Left lung (tissue), 4 donors: ENCODE measurements at regions not wholly inside any gene's neighbourhood (a gene's known extent, or its start where the extent isn't known, plus 50 kb on each side); places are given as distances from the start of the nearest gene placed in this dataset.
A peak's percentile ranks its signal among the peaks of the same experiment; 100 is the strongest.

Experiments used
- ATAC-seq: fragments of 200-7000 bp; cut with Tn5 transposase; one replicate; pipeline ENCODE4 v1.9.1; 2020; ENCODE audit warnings: moderate library complexity
- DNase-seq, 4 donors: peaks; one replicate each; pipeline ENCODE4 v3.0.0-alpha.2; 2013 to 2020
- H3K27ac ChIP-seq, 2 donors: fragments of 200-600 bp; sonication (generic) in 1 of 2; one replicate each; pipeline versions ENCODE4 v1.5.0 to v1.8.0; 2020 to 2021
- H3K27me3 ChIP-seq, 2 donors: fragments of 200-600 bp; sonication (generic) in 1 of 2; one replicate each; pipeline versions ENCODE4 v1.5.0 to v1.8.0; 2020 to 2021
- H3K36me3 ChIP-seq, 2 donors: fragments of 200-600 bp; sonication (generic) in 1 of 2; one replicate each; pipeline versions ENCODE4 v1.5.0 to v1.8.0; 2020 to 2021
- H3K4me1 ChIP-seq, 2 donors: fragments of 200-600 bp; one replicate each; pipeline ENCODE4 v1.8.0; 2021
- H3K4me3 ChIP-seq, 2 donors: fragments of 200-600 bp; sonication (generic) in 1 of 2; one replicate each; pipeline versions ENCODE4 v1.5.0 to v1.8.0; 2020 to 2021; ENCODE audit warnings: mild to moderate bottlenecking in 1 of 2
- H3K9me3 ChIP-seq, 2 donors: fragments of 200-600 bp; sonication (generic) in 1 of 2; one replicate each; pipeline versions ENCODE4 v1.5.0 to v1.8.0; 2020 to 2021
- intact Hi-C, 2 donors: fragments of 100-400 bp; cut with DNase I; formaldehyde crosslinking; loops; one replicate each; pipeline versions ENCODE4 v1.11.2 to v1.14.2; 2022
- TF ChIP-seq, protein P1 (sequence below), 2 donors: fragments of 200-600 bp; sonication (generic) in 1 of 2; IDR thresholded peaks; one replicate each; pipeline versions ENCODE4 v1.5.0 to v1.8.0; 2021; ENCODE audit warnings: antibody characterized with exemption in 2 of 2
- donor health status: DM: no; HTN: yes; CAD: no.
- donor health status: DM: no; HTN: no; CAD: no.

- peak; percentile 94 for ATAC-seq
- Histone ChIP-seq H3K9me3 (no peaks in the 10 kb centered on the region), H3K4me1 (peaks cover 0 to 11% of the 10 kb centered on the region in 2 donors), H3K27ac (peak overlapping the region; percentile 76 to 83), H3K27me3 (no peaks in the 10 kb centered on the region), H3K4me3 (peak overlapping the region; percentile 64 to 65), H3K36me3 (no peaks in the 10 kb centered on the region)
- TF ChIP-seq, protein P1, sequence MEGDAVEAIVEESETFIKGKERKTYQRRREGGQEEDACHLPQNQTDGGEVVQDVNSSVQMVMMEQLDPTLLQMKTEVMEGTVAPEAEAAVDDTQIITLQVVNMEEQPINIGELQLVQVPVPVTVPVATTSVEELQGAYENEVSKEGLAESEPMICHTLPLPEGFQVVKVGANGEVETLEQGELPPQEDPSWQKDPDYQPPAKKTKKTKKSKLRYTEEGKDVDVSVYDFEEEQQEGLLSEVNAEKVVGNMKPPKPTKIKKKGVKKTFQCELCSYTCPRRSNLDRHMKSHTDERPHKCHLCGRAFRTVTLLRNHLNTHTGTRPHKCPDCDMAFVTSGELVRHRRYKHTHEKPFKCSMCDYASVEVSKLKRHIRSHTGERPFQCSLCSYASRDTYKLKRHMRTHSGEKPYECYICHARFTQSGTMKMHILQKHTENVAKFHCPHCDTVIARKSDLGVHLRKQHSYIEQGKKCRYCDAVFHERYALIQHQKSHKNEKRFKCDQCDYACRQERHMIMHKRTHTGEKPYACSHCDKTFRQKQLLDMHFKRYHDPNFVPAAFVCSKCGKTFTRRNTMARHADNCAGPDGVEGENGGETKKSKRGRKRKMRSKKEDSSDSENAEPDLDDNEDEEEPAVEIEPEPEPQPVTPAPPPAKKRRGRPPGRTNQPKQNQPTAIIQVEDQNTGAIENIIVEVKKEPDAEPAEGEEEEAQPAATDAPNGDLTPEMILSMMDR (IDR thresholded peaks at IDR 0.05), result no peak
- intact Hi-C loops, result no loop called here
- DNase-seq, result peak in 3 of 4 donors; percentile 59 to 92 (median 73)
Measured at GRCh38 chr2:118185210-118186109, 97.2 kb downstream of the INSIG2 start.

GRCh38 chr2:118183381-118183780, 95.1 kb downstream of the INSIG2 start:
- Histone ChIP-seq H3K4me1 (peaks cover 0 to 11% of the 10 kb centered on the region in 2 donors), H3K9me3 (no peaks in the 10 kb centered on the region), H3K36me3 (no peaks in the 10 kb centered on the region), H3K4me3 (no peak overlapping the region), H3K27me3 (no peaks in the 10 kb centered on the region), H3K27ac (no peak overlapping the region)
- no peak for ATAC-seq
- intact Hi-C loops, result no loop called here
- TF ChIP-seq, protein P1 (IDR thresholded peaks at IDR 0.05), result no peak
- DNase-seq, result no peak

DNA sequence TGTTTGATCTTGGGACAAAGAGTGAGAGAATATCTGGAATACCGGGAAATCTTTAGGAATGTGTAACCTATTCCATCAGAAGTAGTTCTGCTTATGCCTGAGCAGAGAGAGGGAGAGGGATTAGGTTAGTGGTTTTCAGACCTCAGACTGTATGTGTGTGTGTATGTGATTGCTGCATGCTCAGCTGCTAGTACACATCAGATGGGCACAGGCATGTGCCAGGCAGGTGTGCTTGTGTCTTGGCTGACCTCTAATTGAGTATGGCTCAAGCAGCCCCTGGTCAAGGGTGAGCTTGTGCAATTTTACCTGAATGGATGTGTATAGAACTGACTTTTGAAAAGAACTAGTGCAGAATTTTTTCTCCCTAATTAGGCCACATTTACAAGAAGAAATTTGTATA, 91.2 kb downstream of the INSIG2 start:
- TF ChIP-seq, protein P1 (IDR thresholded peaks at IDR 0.05), result no peak
- no peak for ATAC-seq
- Histone ChIP-seq H3K36me3 (no peaks in the 10 kb centered on the region), H3K4me3 (no peak overlapping the region), H3K27ac (no peak overlapping the region), H3K27me3 (no peaks in the 10 kb centered on the region), H3K4me1 (no peaks in the 10 kb centered on the region), H3K9me3 (no peaks in the 10 kb centered on the region)
- intact Hi-C loops, result no loop called here
- no peak for DNase-seq

DNA sequence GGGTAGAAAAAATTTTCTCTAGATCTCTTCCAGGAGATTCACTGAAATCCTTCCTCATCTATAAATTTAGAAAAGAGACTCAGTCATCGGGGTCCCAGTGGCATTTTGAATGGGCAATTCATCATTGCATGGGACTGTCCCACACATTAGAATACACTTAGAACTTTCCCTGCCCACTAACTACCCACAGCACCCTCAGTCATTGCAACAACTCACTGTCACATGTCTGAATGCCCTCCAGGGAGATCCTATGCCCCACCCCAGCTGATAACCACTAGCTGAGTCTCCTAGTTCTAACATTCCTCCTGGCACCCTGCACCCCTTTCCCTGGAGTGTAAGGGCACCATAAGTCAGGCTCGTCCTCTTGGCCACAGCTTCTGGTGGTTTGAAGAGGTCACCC, 89.6 kb downstream of the INSIG2 start:
- Histone ChIP-seq H3K4me1 (no peaks in the 10 kb centered on the region), H3K4me3 (no peak overlapping the region), H3K27me3 (no peaks in the 10 kb centered on the region), H3K36me3 (no peaks in the 10 kb centered on the region), H3K27ac (no peak overlapping the region), H3K9me3 (no peaks in the 10 kb centered on the region)
- DNase-seq (no peak), ATAC-seq (no peak)
- intact Hi-C loops, result no loop called here
- TF ChIP-seq, protein P1 (IDR thresholded peaks at IDR 0.05), result no peak

- Histone ChIP-seq H3K27me3 (no peaks in the 10 kb centered on the region), H3K9me3 (no peaks in the 10 kb centered on the region), H3K36me3 (no peaks in the 10 kb centered on the region), H3K4me1 (no peaks in the 10 kb centered on the region), H3K4me3 (no peak overlapping the region), H3K27ac (no peak overlapping the region)
- intact Hi-C loops, result no loop called here
- TF ChIP-seq, protein P1 (IDR thresholded peaks at IDR 0.05), result no peak
- no peak for ATAC-seq
- DNase-seq, result no peak
Measured at GRCh38 chr2:118177318-118177717, 89.0 kb downstream of the INSIG2 start.
